ENCODE measurements at regions not wholly inside any gene's neighbourhood (a gene's known extent, or its start where the extent isn't known, plus 50 kb on each side); places are given as distances from the start of the nearest gene placed in this dataset.

DNA sequence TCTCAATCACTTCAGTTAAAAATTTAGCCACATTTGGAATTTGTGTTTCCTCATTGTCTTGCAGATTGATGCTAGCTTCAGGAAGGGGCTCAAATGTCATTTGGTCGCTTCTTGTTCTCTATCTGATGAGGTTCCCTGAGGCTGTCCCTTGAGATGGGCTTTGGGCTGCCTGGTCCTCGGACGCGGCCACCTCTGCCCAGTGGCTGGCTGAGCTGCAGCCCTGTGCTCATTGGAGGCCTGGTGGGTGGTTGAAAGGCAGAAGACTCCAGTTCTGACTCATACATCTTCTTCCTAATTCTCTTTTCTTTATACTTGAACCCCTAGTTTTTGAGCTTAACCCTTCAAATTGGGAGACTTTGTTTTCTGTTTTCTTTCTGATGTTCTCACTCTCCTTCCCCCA, 78.8 kb upstream of the NTRK2 start:
- DNase-seq: no peak

- DNase-seq: no peak
Observed at GRCh38 chr9:84592918-84593317, 76.6 kb upstream of the NTRK2 start.

- no peak for DNase-seq
Observed at GRCh38 chr9:84593352-84593751, 76.2 kb upstream of the NTRK2 start.

DNA sequence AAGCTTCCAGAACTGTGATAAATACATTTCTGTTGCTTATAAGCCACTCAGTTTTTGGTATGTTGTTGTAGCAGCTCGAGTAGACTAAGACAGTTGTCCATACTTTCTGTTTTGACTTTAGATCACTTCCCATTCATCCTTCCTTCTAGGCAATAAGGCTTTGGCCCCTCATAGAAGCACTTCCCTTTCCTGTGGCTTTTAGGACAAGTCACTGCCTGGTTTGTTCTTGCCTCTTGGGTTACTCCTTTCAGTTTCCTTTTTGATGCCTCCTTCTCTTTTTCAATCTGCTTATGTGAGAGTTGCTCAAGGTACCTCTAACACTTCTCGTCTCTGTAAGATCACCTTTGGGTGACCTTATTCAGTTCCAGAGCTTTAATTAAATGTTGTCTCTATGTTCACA, 72.4 kb upstream of the NTRK2 start:
- no peak for DNase-seq

DNA sequence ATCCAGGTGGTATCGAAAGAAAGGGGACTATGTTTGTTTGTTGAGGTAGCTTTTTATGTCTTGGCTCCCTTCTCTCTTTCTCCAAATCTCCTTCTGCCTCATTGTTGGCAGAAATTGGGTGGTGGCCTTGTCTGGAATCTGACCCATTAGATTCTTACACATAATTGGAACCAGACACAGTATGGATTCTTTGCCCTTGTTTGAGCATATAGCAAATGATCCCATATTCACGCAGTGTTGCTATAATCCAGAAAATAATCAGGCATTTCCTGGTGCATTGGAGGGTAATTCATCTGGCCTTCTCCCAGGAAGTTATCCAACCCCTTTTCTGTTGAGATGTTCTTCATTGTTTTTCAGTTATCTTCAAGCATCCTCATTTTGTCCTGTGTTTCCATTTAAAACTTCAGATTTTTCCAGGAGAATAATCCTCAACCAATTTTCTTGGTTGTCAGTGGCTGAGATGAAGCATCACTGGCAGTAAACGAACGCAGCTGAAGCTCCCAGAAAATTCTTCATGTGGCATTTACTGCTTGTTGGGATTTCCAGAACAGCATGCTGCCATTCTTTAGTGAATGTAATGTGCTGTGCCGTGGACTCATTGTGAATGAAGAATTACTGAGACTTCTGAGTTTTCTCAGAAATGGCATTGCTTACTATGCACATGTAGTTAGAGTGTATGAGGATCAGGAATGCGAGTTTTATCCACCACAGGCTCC, 70.5 kb upstream of the NTRK2 start:
- DNase-seq: no peak

DNA sequence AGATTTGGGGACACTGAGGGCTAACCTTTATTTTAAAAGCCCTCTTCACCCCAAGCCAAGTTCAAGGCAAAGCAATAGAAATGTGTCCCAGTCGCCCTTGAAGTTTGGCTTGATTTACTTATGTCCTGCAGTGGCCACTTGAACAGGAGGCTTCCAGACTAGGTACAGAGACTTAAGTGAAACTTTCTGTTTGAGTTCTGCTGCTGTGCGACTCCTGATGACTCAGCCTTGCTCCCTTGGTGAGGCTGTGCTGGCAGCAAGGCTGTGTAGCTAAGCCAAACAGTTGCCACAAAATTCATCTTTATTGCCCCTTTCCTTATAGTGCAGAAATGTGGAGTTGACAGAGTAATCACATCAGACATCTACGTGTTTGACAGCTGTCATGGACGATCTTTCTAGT, 68.8 kb upstream of the NTRK2 start:
- no peak for DNase-seq

GRCh38 chr9:84604223-84604622, 65.3 kb upstream of the NTRK2 start:
- no peak for DNase-seq

DNA sequence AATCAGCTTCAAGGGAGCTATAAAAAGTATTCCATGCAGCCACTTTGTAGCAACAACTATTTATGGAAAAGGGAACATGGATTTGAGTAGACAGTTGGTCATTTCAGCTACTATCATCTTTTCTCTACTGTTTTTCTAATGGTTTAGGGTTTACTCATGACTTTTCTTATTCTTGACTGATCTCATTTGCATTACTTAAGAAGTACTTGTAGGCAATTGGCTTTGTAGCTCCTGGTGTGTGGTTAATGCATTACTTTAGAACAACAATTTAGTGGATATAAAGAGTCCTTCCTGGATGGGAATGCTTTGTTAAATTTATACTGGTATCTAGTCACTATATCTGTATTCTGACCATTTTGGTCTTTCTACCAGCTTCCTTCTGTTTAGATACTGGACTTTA, 59.8 kb upstream of the NTRK2 start:
- DNase-seq: no peak

DNA sequence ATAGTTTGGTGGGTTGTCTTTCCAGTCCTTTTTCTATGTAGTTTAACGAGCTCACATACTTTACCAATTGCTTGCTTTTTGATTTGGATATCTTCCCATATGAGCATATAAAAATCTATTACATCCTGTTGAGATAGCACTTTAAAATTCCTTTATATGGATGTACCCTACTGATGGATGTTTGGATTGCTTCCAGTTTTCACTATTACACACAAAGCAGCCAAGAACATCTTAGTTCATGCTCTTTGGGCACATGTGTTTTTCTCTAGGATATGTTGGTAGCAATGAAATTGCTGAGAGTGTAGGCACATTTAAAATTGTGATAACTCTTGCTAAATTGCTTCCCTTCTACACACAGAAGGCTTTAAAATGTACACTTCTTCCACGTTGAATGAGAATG, 56.1 kb upstream of the NTRK2 start:
- no peak for DNase-seq

- no peak for DNase-seq
Observed at GRCh38 chr9:84615544-84615943, 54.0 kb upstream of the NTRK2 start.

DNA sequence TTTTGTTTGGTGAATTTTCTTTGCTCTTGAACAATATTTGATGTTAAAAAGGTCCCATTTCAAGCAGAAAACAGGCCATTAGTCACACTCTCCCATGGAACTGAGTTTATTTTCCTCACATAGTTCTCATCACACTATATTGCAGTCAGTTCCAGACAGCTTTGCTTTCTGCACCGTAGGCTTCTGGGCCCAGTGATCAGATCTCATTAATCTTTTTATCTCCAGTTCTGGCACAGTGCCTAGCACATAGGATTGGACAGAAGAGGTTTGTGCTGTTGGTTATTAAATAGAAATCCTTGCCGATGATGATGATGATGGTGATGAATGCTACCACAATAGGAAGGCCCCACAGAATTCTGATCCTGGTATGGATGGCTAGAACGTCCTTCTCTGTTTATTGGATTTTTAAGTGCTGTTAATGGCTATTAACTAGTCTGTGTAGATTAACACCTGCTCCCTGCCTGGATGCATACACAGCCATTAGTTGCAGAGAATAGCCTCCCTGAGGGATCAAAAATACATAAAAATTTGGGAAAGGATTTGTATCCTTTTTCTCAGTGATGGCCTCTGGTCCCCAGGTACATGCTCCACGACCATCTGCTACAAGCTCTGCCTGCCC, 52.0 kb upstream of the NTRK2 start:
- DNase-seq: no peak

Data from T1000 (cell line).